CD4-positive, alpha-beta T cell treated with Interleukin-4 for 4 hours (primary cell): ENCODE measurements at regions not wholly inside any gene's neighbourhood (a gene's known extent, or its start where the extent isn't known, plus 50 kb on each side); places are given as distances from the start of the nearest gene placed in this dataset.
"Not testable (repeated sequence)": the region's sequence is repeated elsewhere in the genome, so short reads cannot be mapped to it uniquely, and the experiment has no call there.

ENCODE experiments used
- DNase-seq: peaks from one replicate; pipeline ENCODE4 v3.0.0-alpha.2; 2020

DNA sequence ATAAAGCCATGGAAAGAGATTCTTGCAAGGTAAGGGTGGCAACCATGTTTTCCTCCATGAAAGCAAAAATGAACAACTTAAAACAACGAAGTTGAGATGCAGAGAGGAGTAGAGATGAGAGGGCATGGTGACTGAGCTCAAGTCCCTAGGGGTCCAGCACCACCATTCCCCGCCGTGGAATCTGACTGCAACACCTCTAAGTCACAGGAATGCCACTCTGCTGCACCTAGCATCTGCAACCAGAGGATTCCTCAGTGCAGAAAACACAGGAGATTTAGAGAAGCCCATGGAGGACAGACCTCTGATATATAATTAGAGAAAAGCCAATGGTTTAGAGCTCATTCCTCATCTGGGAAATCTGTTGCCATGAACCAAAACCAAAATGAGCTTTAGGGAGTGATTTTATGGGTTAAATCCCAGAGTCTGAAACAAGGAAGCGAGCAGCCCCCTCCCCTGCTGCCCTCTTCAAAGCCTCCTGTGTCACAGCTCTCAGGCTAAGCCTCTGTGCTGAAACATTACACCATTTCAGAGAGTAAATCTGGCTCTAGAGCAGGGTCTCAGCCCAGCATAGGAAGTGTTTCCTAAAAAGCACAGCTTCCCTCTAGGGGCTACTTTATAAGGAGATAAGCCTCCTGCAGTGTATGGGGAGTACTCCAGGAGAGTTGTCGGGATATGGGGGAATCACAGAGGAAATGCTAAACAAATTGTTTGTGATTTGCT is 1043.6 kb downstream of the UQCRFS1 start:
- no peak for DNase-seq

DNA sequence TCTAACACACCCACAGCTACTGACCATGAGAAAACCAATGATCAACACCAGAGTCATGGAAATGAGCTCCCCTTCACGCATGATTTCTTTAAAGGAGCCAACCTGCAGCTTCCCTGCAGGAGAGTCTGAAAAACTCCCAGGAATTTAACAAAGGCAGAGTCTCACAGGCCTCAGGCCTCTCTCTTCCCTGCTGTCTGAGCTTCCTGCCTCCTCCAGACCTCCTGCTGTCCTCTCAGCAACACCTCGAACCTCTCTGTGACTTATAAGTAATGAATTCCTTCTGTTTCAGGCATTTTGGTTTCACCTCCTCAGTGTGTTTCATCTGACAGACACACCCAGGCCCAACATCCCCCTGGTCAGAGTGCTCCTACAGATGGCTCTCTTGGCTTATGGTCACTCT is 1044.4 kb downstream of the UQCRFS1 start:
- no peak for DNase-seq

DNA sequence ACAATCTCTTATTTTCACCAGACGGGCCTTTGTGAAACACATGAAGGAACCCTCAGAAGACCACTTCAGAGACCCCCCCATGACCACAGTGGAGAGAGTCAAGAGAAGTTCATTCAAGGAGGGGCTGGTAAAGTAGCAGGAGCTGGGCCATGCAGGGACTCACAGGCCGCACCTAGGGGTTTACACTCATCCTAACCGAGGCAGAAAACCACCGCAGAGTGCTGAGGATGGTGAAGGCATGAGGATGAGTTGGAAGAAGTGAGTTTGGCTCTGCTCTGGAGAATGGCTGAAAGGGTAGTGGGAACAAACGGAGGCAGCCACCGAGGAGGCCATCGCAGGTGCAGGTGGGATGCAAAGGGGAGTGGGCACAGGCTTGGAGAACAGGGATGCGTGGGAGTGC is 1046.9 kb downstream of the UQCRFS1 start:
- no peak for DNase-seq

DNA sequence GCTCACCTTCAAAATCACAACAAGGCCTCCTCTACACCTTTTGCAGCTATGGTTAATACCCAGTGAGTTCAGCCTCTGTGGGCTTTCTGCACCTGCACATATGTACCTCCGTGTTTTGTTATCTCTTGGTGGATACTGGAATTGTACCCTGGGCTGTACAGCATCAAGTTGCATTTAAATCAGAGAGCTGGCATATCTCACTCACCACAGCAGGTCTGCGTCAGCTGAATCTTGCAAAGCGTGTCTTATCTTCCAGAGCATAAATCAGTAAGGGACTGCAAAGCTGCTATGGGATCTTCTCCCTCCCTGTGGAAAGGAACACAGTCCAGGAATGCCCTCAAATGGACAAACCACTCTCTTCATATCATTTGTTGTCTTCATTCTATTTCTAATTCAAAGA is 1048.7 kb downstream of the UQCRFS1 start:
- DNase-seq, result no peak

DNA sequence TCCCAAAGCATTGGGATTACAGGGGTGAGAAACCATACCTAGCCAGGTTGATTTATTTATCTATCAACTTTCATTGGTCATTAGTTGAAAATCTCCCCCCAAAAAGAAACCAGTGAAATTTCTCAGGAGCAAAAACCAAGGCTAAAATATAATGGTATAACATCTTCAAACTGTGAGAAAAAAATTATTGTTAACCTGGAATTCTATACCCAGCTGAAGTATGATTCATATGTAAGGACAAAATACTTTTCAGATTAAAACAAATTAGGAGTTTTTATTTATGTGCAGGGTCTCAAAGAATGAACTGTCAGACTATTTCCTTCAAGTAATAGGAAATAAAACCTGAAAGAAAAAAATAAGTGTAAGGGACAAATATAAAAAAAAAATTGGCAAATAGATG is 1053.9 kb downstream of the UQCRFS1 start:
- no peak for DNase-seq

DNA sequence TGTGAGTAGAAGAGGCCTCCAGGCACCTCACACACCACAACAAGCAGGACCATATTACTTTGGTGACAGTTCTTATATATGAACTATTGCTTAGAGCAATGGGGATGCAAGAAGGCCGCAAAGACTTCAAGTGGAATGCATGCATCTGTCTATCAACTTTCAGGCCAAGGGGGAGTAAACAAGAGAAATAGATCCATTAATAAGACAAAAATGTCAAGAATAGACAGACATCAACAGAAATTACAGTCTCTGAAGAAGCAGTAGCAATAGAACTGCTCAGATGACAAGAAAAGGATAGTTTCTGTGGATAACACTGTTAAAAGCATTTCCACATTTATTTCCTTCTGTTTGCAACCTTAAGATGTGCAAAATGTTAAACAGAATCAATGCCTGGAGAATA is 1057.7 kb downstream of the UQCRFS1 start:
- no peak for DNase-seq

DNA sequence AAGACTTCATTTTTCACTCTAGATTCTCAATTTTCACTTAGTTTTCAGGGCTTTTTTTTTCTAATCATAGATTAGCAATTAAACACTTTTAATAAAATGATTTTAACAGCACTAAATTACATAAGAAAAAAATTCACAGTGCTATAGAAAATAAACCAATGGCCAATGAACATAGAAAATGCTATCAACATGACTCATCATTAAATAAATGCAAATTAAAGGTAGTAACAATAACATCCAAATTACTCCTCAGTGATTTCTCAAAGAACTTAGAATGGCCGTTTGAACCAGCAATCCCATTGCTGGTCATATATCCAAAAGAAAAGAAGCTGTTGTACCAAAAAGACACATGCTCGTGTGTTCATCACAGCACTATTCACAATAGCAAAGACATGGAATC is 1058.9 kb downstream of the UQCRFS1 start:
- DNase-seq, result no peak

DNA sequence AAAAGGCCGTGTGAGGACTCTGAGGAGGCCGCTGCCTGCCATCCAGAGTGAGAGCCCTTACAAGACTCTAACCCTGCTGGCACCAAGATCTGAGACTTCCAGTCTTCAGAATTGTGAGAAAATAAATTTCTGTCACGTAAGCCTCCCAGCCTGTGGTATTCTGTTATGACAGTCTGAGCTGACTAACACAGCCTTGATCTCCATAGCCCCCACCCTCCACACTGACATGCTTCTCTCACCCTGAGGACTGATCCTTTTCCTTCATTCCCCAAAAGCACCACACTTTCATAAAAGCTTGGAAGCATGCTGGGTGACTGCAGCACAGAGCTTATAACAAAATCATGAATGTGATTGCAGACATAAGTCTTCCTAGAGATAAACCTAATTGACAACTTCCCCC is 1059.8 kb downstream of the UQCRFS1 start:
- no peak for DNase-seq

DNA sequence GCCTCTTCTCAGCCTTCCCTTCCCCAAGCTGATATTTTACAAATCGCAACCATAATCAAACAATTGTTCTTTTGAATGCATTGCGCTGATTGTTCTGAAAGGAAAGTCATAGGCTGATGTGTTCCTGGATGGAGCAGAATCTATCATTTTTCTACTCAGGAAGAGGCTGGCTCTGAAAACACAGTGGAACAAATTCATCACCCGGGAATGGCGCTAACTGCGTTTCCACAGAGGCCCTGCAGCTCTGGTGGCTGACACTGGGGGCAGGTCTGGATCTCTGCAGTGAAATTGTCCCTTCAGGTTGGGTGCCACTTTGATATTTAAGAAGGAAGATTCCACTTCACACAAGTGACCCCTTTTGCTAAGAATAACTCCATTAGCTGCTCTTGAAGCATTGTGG is 1060.8 kb downstream of the UQCRFS1 start:
- DNase-seq, result no peak

DNA sequence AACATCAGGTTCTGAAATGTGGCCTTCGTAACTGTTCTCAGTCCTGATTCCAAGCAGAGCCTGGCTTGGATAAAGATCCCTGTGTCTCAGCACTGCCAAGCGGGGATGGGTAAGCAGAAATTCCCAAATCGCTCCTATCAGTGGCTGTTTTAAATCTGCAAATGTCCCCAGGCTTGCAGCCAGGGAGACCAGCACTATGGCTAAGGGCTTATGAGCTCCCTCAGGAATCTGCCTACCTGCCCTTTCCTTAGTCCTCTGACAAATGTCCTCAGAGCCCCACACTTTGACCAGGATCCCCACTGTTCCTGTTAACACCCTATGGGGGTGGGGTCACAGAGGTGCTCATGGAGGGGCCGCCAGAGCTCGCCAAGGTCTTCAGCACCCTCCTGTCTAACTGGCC is 1062.8 kb downstream of the UQCRFS1 start:
- no peak for DNase-seq

DNA sequence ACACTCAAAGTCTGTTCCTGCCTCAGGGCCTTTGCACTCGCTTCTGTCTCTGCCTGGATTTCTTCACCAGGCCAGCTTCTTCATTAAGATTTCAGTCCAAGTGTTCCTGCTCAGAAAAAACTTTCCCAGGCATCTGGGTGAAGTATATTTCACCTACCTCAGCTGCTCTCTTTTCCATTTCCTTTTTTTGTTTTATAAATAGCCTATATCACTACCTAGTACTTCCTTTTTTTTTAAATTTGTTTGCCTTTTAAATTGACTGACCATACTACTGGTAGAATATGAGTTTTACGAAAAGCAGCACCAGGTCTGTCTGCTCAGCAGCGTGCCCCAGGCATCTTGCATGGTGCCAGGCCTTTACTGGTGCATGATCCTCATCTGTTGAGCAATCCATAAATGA is 1064.4 kb downstream of the UQCRFS1 start:
- no peak for DNase-seq

DNA sequence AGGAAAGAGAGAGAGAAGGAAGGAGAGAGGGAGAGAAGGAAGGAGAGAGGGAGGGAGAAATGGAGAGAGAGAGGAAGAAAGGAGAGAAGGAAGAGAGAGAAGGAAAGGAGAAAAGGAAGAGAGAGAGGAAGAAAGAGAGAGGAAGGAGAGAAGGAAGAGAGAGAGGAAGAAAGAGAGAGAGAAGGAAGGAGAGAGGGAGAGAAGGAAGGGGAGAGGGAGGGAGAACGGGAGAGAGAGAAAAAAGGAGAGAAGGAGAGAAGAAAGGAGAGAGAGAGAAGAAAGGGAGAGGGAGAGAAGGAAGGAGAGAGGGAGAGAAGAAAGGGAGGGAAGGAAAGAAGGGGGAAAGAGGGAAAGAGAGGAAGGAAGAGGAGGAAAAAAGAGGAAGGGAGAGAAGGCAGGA is 1070.7 kb downstream of the UQCRFS1 start:
- DNase-seq, result no peak

DNA sequence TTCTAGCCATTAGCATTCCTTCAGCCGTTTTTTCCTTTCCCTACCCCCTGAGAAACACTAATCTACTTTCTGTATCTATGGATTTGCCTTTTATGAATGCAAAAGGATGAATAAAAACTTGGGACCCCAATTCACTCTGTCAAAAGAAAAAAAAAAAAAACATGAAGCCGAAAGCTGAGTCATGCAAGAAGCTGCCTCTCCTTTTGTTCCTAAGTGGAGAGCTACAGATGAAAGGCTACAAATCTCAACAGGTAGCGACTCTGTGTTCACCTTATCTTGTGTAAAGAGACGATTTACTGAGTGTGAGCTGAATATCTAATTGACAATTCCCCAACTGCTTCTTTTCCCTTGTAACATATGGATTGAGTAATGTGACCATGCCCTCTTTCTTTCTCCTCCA is 1072.8 kb downstream of the UQCRFS1 start:
- DNase-seq, result no peak

DNA sequence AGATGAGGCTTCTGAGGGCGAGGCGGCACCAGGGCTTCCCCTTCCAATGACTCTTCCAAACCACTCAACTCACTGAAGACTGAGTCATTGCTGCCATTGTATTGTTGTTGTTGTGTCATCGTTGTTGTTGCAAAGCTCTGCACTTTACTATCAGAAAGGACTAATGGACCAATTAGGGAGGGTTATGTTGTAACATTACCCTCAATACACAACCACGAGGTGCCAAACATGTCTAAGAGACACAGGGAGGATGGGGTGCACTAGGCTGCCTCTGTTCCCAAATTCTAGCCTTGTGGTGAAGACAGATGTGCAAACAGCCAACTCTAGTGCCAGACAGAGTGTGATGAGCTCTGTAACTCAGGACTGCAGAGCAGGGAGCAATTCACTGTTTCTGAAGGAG is 1075.2 kb downstream of the UQCRFS1 start:
- DNase-seq, result no peak

DNA sequence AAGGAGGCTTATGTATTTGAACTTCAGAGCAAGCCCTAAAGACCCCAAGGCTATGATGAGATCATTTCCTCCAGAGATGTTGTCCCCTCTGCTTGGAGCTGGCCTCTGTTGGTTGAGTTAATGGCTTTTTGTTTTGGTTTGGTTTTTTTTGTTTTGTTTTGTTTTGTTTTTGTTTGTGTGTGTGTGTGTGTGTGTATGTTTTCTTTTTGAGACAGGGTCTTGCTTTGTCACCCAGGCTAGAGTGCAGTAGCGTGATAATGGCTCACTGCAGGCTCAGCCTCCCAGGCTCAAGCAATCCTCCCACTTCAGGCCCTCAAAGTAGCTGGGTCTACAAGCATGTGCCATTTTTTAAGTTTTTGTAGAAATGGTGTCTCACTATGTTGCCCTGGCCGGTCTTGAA is 1076.2 kb downstream of the UQCRFS1 start:
- no peak for DNase-seq

DNA sequence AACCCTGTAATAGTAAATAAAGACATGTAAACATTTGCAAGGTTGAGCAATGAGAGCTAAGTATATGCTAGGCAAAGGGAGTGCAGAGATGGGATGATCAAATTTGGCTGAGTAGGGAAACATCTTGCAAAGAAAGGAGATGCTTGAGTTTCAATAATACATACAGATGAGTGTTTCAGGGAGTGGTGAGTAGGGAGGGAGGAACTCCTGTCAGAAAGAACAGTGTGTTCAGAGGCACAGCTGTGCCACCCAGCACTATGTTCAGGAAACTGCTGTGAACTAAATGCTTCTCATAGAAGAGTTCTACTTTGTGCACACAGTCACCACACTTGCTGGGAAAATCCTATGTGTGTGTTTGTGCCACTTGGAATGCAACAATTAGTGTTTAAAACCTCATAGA is 1077.1 kb downstream of the UQCRFS1 start:
- no peak for DNase-seq

DNA sequence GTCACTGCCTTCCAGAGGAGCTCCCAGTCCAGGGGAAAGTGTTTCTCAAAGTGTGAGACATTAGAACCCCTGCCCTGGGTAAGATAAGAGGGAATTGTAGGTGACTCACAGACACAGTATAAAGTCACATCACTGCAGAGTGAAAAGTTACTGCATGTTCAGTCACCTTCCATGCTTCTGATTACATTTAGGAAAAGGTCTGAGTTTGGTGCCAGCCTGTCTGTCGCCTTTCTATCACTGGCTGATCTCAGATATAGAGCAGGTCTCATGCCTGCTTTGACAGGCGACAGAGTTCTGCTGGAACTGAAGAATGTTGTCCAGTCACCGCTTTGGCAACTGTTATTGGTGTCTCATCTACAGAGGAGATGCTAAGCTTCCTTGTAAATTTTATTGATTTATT is 1078.6 kb downstream of the UQCRFS1 start:
- no peak for DNase-seq

DNA sequence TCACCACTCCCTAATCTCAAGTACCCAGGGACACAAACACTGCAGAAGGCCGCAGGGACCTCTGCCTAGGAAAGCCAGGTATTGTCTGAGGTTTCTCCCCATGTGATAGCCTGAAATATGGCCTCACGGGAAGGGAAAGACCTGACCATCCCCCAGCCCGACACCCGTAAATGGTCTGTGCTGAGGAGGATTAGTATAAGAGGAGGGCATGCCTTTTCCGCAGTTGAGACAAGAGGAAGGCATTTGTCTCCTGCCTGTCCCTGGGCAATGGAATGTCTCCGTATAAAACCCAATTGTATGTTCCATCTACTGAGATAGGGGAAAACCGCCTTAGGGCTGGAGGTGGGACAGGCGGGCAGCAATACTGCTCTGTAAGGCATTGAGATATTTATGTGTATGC is 1082.1 kb downstream of the UQCRFS1 start:
- not testable (repeated sequence) for DNase-seq

DNA sequence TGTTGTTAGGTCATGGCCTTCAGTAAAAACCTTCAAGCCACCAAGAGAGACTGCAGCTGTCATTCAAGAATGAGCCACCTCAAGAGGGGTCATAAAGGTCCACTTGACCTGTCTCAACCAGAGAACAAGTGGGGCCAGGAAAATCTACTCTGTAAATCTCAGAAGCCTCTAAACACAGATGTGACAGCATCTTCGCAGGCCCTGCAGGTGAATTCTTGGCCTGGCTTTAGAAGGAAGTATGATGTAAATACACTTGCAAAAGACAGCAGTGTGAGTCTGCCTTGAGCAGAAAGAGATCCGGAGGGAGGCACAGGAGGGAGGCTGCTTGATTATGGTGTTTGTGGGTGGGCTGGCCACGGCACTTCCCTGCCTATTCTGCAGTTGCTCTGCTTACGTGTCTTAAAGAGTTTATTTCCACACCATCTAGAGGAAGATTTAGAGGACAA is 1082.9 kb downstream of the UQCRFS1 start:
- no peak for DNase-seq

DNA sequence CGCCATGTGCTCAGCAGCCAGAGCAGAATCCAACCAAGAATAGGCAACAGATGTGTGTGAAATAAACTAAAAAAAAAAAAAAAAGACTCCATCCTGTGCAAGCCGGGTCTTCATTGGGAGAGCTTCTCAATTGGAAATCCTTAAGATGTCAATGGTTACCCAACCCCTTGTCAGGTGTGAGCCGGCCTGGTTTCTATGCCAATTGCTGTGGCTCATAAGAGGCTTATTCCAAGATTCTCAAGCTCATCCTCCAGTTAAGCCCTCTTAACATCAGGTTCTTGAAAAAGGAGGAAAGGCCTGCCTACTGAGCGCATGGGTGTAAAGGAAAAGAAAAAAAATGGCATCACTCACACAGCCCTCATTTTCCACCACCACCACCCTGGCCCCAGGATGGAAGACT is 1084.6 kb downstream of the UQCRFS1 start:
- DNase-seq, result no peak

DNA sequence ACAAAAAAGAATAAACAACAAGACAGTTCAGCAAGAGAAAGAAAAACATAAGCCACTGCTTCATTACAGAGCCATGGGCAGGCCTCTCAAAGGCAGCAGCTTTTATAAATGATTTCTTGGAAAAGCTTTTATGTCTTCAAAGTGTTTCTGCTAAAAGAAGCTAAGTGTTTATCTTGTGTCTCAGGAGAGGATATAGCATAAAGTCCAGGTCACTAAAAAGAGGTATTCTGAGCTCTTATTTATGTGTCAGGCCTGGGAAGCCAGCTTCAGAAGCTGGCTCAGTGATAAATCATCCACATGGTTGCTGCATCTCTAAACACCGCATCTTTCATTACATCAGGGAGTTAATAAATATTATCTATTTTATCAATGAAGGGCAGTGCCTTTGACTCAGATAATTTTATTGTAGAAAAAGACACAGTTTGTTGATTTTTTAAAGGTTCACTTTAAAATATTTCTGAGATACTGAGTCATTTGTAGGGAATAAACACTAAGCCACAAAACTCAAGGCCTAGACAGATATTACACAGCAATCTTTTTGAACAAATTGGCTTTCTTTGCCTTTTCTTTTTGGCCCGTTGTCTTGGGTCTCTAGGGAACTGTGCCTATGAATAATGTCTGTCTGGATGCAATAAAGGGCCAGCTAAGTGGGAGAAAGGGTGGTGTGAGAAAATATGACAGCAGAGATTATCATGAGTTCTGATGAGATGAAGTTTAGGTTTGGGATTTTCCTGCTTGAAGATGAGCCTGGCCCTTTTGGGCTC is 1086.6 kb downstream of the UQCRFS1 start:
- no peak for DNase-seq

DNA sequence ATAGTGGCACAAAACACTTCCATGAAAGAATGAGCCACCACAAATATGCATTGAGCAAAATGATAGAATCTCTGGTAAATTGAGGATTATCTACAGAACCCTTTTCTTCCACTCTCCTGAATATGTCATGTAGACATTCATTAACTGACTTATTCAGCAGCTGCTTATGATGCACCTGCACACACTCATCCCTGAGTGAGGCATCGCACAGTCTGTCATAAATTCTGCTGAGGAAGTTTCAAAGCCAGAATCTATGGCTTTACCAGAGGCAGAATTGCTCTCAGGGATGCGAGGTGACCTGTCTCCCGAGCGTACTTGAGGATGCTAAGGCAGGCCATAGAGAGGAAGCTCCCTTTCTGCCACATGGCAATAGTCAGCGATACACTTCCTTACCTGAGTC is 1090.2 kb downstream of the UQCRFS1 start:
- DNase-seq, result no peak

DNA sequence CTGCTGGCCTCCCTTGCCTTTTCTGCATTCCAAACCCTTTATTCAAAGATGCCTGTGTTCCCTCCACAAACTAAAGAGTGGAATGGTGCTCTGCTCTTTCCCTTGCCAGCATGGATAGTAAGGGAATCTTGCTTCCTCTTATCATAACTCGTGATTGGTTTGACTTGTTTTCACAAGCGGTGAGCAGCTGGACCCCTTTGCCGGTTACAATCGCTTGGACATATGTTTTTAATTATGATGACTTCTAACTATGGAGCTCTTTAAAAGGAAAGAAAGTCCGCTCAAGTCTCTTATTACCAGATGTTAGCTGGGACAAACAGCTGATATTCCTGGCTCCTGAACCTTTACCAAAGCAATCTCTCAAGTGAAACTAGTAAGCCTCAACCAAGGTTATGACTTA is 1094.7 kb downstream of the UQCRFS1 start:
- DNase-seq, result no peak

DNA sequence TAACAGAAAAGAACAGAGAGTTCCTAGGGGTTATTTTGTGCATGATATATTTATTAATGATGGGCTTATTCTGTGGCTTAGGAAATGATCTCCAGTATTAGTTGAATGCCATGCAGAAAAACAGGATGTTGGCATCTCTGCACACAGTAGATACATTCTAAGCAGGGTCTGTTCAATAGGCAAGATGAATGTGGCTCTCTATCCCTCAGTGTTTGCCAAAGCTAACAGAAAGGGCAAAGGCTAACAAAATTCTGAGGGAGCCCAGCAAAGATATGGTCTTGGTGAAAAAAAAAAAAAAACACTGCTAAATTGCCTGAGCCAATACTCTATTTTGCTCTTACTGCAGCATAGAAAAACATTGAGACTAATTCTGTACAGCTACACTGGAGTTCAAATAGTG is 1095.8 kb downstream of the UQCRFS1 start:
- DNase-seq, result no peak

DNA sequence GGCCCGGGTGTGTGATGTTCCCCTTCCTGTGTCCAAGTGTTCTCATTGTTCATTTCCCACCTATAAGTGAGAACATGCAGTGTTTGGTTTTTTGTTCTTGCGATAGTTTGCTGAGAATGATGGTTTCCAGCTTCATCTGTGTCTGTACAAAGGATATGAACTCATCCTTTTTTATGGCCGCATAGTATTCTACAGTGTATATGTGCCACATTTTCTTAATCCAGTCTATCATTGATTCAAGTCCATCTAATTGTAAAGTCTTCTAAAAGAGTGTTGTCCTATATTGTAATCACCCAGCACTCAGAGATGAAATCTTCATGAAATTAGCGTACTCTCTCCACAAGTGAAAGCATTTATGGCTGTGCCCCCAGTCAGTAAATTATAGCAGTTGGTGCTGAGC is 1096.6 kb downstream of the UQCRFS1 start:
- DNase-seq, result not testable (repeated sequence)
